NCI-H2107 treated with DMSO at 0.1 percent for 48 hours (cell line): ENCODE measurements at regions not wholly inside any gene's neighbourhood (a gene's known extent, or its start where the extent isn't known, plus 50 kb on each side); places are given as distances from the start of the nearest gene placed in this dataset.

Experiments used
- DNase-seq: peaks from one replicate; lab custom pipeline; 2025; ENCODE audit not compliant: unreplicated experiment; lab: John Stamatoyannopoulos, UW

GRCh38 chr18:29313312-29313711 is 1136.4 kb upstream of the CDH2 start:
- no peak for DNase-seq

GRCh38 chr18:29311580-29311979 is 1134.7 kb upstream of the CDH2 start:
- DNase-seq = no peak

- no peak for DNase-seq
Measured at GRCh38 chr18:29309366-29309765, 1132.4 kb upstream of the CDH2 start.

GRCh38 chr18:29307982-29308381 is 1131.1 kb upstream of the CDH2 start:
- no peak for DNase-seq

GRCh38 chr18:29307231-29307630 is 1130.3 kb upstream of the CDH2 start:
- no peak for DNase-seq

GRCh38 chr18:29305516-29305915 is 1128.6 kb upstream of the CDH2 start:
- DNase-seq = no peak

- DNase-seq = no peak
Measured at GRCh38 chr18:29301048-29301447, 1124.1 kb upstream of the CDH2 start.

GRCh38 chr18:29285471-29285870 is 1108.5 kb upstream of the CDH2 start:
- no peak for DNase-seq

- no peak for DNase-seq
Measured at GRCh38 chr18:29271501-29271900, 1094.6 kb upstream of the CDH2 start.

- DNase-seq = no peak
Measured at GRCh38 chr18:29259838-29260237, 1082.9 kb upstream of the CDH2 start.

GRCh38 chr18:29254123-29254522 is 1077.2 kb upstream of the CDH2 start:
- DNase-seq = no peak

GRCh38 chr18:29251681-29252080 is 1074.8 kb upstream of the CDH2 start:
- DNase-seq = no peak

- DNase-seq = no peak
Measured at GRCh38 chr18:29250843-29251242, 1073.9 kb upstream of the CDH2 start.

- no peak for DNase-seq
Measured at GRCh38 chr18:29250259-29250658, 1073.3 kb upstream of the CDH2 start.

- DNase-seq = peak; percentile 37
Measured at GRCh38 chr18:29248805-29249204, 1071.9 kb upstream of the CDH2 start.

- DNase-seq = no peak
Measured at GRCh38 chr18:29241199-29241598, 1064.3 kb upstream of the CDH2 start.

GRCh38 chr18:29234751-29235150 is 1057.8 kb upstream of the CDH2 start:
- DNase-seq = no peak

- no peak for DNase-seq
Measured at GRCh38 chr18:29226213-29226612, 1049.3 kb upstream of the CDH2 start.

- DNase-seq = no peak
Measured at GRCh38 chr18:29225351-29225750, 1048.4 kb upstream of the CDH2 start.

GRCh38 chr18:29218091-29218490 is 1041.2 kb upstream of the CDH2 start:
- no peak for DNase-seq

GRCh38 chr18:29217124-29217915 is 1040.4 kb upstream of the CDH2 start:
- DNase-seq = no peak

GRCh38 chr18:29198834-29199233 is 1021.9 kb upstream of the CDH2 start:
- no peak for DNase-seq

GRCh38 chr18:29196307-29196706 is 1019.4 kb upstream of the CDH2 start:
- no peak for DNase-seq
